ENCODE measurements at regions not wholly inside any gene's neighbourhood (a gene's known extent, or its start where the extent isn't known, plus 50 kb on each side); places are given as distances from the start of the nearest gene placed in this dataset.

- DNase-seq = no peak
These were observed 210.7 kb upstream of the SALL3 start for GRCh38 chr18:78768656-78769501.

DNA sequence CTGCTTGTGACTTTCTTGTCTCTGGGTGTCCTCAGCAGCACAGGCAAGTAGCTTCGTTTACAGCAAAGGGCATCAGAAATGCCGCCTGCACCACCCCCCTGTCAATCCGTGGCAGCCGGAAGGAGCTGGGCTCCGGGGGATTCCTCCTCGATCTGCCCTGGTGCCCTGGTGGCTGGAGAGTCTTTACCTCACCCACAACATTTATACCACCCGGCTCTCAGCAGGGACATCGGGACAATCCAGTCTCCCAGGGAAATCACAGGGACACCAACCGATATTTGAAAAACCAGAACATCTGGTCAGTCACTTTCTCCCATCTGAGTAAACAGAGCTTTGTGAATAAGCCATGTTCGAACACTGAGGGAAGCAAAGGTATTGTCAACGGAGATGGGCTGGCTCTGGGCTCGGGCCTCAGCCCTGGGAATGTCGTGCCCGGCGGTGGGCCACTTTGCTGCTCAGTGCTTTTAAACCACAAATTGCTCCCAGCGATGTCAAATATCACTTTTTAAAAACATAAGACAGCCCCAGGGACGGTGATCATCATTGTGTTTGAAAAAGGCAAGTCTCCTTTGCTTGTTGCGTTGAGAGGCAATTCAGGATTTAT, 210.0 kb upstream of the SALL3 start:
- no peak for DNase-seq

DNA sequence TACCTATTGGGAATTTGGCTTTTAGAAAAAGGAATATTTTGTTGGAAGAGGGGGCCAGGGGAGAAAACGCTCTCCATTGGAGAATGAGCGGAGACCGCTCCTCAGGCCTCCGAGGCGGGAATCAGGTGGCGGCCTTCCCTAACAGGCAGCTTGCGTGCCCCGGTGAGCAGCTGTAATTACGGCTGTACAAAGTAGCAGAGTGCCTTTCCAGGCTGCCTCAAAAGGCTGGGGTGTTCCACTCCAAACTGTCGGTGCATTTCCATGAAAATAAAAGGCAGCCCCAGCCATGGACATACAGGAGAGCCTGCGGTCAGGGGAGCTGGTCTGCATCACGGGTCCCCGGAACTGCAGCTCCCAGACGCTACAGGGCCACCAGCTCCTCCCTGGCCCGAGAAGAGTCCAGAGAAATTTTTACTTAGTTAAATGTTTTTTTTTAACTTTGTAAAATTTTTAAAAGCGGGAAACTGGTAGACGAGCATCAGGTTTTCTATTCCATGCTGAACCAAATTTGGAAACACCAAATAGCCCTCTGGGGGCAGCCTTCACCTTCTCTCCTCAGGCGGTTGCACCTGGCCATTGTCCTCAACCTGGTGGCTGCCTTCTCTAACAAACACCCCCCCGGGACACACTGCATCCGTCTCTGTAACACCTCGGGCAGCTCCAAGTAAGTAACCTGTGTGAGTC, 209.3 kb upstream of the SALL3 start:
- DNase-seq = no peak

DNA sequence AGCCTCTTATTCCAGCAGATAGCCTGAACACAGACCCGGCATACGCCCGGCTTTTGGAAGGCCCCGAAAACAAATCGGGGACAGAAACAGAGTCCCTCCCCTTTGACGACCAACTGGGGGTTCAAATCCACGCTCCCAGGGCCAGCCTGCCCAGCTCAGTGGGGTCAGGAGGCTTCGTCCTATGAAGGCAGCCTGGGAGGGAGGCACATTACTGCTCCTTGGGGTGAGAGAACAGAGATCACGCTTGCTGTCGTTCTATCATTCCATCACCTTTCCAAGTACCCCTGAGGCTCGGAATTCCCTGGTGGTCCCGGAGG, 208.8 kb upstream of the SALL3 start:
- no peak for DNase-seq

GRCh38 chr18:78771496-78772359, 207.9 kb upstream of the SALL3 start:
- no peak for DNase-seq

DNA sequence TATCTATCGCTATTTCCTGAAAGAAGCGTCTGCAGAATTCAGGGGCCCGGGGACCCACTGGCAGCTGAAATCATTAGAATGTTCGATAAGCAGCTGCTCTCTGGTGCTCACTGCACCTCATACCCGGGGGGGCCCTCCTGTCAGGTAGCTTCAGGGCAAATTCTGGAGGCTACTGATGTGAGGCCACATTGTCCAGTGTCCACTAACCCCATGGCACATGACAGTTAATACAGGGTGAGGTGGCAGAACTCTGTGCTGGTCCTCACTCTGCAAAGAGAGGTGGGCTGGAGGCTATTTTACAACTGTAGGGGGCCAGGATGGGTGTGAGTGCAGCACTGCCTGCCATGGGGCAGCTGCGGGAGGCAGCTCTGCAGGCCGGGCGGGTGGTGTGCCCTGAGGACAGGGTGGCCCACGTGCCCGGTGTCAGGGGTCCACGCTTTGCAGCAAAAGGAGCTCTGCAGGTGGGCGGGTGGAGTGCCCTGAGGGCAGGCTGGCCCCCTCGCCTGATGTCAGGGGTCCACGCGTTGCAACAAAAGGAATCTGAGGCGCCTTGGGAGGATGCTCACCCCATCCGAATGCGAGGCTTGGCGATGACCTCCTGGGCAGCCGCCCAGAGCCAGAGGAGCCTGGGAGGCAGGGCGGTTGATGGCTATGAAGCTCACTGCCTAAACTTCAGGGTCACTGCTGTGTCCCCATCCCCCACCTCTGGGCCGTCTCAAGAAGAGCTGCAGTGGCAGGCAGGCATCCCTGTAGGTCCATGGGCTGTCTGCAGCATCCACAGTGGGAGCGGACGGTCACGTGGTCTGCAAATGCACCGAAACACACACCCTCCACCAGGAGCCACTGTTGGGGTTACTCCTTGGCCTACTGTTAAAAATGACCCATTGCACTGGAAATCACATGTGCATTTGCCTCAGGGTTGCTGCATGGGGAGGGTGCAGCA, 207.0 kb upstream of the SALL3 start:
- DNase-seq = no peak

DNA sequence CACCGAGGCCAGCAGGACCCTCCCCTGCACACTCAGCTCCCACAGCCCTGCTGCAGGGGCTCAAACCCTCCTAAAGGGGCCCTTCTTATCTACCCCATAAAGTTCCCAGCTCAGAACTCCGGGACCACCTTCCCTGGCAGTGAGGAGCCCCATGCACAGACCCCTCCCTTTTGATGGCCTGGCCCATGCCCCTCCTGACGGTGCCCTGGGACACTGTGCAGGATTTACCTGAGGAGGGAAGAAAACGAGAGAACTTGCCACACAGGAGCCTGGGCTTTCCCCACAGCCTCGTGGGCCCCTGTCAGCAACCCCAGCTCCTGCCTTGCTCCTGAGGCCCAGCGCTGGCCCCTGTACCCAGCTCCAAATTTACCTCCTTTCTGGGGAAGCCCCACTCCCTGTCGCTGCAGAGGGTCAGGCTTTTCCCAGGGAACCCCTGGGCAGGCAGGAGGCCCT, 206.3 kb upstream of the SALL3 start:
- DNase-seq = no peak

GRCh38 chr18:78773819-78774218, 205.8 kb upstream of the SALL3 start:
- DNase-seq = no peak

GRCh38 chr18:78774741-78775141, 204.9 kb upstream of the SALL3 start:
- no peak for DNase-seq

GRCh38 chr18:78776151-78776550, 203.5 kb upstream of the SALL3 start:
- DNase-seq = no peak

DNA sequence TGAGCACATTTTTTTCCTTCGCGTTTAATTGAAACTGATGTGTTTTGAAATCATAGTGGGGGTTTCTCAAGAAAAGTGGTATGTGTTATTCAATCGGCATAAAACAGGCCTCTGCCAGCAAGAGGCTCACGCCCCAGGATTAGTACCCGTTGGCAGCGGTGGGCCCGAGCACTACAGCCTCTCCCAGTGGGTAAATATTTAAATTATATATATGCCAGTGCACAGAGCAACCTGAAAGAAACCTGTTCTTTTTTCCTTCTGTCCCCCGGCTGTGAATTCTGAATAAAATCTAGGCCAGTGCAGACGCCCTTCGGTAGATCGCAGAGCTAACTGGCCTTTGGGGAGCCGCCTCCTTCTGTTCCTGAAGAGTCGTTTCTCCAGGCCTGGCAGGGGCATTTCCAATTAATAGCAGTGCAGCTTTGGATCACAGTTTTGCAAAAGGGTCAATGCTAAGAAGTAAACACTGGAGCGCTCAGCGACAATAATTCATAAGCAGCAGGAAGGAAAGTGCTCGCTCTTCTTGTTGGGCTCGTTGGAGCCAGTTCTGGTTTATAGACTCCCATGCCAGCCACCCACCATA, 202.8 kb upstream of the SALL3 start:
- DNase-seq = no peak

- no peak for DNase-seq
These were observed 201.6 kb upstream of the SALL3 start for GRCh38 chr18:78777992-78778391.

DNA sequence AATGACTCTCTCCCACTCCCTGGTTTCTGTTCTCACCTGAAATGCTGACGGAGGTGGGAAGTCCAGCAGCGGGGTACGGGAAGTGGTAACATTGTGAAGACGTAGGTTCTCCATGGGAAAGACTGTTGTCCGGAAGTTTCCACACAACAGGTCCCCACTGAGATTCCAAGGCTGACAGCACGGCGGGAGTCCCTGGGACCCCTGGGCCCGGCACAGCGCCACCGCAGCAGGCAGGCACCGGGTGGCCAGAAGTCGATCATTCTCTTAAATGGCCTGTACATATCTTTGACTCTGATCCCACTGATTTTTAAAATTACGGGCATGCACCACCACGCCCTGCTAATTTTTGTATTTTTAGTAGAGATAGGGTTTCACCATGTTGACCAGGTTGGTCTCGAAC, 201.0 kb upstream of the SALL3 start:
- no peak for DNase-seq

GRCh38 chr18:78779996-78780718, 199.5 kb upstream of the SALL3 start:
- DNase-seq = no peak

- no peak for DNase-seq
These were observed 198.7 kb upstream of the SALL3 start for GRCh38 chr18:78780719-78781600.

DNA sequence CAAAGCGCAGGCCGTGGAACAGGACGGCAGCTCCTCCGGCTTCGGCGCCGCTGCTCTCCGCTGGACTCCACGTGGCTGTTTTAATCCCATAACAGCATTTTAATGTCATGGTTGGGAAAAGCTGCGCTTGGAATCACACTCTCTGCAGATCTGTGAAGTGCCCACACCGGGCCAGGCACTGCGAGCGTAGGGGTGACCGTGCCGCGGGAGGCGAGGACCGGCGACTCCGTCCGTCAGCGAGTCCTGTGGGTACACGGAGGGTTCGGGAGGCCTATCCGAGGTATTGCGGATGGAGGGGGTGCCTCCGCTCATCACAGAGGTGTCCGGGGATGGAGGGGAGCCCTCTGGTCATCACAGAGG, 198.0 kb upstream of the SALL3 start:
- DNase-seq = no peak

DNA sequence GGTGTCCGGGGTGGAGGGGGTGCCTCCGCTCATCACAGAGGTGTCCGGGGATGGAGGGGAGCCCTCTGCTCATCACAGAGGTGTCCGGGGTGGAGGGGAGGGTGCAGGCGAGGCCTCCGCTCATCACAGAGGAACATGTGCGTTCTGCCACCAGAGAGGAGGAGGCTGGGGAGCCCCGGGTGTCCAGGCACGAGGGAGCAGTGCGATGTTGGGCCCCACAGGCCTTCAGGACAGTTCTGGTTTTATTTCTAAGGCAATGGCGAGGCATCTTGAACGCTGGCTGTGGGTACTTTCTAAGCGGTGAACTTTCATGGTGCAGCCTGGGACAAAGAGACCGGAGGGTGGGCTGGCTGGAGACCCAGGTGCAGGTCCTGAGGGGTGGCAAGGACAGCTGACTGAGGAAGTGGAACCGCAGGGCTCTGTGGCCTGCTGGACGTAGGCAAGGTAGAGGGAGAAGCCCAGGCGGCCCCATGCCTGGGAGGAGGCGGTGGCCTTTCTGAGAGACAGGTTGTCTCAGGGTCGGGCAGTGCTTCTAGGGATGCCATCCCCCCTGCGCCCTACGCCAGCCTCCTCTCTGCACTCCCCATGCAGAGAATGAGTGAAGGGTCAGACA, 196.6 kb upstream of the SALL3 start:
- DNase-seq = no peak

DNA sequence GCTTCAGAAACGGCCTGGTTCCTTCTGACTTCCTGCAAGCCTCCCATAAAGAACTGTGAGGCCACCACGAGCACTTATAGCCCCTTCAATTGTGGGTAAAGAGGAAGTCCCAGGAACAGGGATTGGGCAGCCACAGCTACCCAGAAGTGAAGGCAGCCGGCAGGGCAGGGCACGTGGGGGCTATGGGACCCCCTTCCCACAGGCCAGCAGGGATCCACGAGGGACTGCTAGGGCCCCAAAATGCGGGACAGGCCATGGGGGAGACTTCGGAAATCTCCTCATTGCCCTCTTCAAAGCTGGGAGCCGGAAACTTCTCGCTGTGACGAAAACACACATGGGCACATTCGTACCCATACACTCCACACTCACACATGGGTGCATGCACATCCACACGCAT, 196.1 kb upstream of the SALL3 start:
- no peak for DNase-seq

DNA sequence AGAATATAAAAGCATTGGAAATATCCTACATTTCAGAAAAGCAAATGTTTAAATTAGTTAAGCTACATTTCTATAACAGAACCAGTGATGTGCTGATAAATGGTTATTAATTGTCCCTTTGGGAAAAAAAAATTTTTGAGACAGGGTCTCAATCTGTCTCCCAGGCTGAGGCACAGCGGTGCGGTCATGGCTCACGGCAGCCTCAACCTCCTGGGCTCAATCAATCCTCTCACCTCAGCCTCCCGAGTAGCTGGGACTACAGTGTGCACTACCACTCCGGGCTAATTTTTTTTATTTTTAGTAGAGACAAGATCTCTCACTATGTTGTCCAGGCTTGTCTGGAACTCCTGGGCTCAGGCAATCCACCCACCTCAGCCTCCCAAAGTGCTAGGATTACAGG, 194.8 kb upstream of the SALL3 start:
- no peak for DNase-seq

DNA sequence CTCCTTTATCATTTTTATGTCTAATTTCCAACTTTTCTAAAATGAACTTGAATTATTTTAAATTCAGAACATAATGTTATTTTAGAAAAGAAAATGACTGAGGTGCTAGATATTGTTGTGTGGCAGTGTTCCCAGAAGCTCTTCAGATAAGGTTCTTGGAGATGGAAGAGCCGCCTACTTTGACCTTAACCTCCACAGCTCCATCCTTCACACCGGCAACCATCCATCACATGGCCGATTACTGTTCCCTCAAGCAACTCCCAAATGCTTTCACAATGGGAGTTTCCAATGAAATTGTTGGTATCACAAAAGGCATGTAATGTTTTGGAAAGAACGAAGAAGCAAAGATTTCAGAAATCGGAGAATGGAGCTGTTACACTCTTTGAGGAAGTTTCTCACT, 193.9 kb upstream of the SALL3 start:
- DNase-seq = no peak

Measured in bone marrow (tissue), 2 donors.